GM12874 (cell line): ENCODE measurements at regions not wholly inside any gene's neighbourhood (a gene's known extent, or its start where the extent isn't known, plus 50 kb on each side); places are given as distances from the start of the nearest gene placed in this dataset.

Experiments used
- CTCF ChIP-seq: IDR thresholded peaks from 2 replicates; pipeline ENCODE4 v1.5.1; 2011; ENCODE audit warnings: low read depth, mild to moderate bottlenecking, control low read depth, low read length, moderate library complexity; ENCODE audit not compliant: insufficient read depth

- TF ChIP-seq CTCF = no peak
Observed at GRCh38 chr6:159627939-159628338, 65.1 kb downstream of the SOD2 start.

- TF ChIP-seq CTCF = no peak
Observed at GRCh38 chr6:159623156-159623555, 69.9 kb downstream of the SOD2 start.

DNA sequence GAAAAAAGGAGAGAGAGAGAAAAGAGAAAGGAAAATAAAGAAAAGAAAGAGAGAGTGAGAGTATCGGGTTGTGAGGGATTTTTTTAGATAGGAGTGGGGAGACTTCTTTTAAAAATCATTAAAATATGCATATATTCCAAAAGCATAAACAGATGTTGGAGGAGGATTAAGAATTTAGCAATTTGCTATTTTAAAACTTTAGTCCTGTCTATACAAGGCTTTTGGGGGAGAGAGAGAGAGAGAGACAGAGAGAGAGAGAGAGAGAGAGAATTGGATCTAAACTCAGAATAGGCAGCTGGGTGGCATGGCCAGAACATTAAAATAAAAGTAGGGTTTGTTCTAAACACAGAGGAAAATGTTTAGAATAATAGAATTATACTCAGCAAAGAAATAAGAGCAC is 72.1 kb downstream of the SOD2 start:
- no peak for TF ChIP-seq CTCF

DNA sequence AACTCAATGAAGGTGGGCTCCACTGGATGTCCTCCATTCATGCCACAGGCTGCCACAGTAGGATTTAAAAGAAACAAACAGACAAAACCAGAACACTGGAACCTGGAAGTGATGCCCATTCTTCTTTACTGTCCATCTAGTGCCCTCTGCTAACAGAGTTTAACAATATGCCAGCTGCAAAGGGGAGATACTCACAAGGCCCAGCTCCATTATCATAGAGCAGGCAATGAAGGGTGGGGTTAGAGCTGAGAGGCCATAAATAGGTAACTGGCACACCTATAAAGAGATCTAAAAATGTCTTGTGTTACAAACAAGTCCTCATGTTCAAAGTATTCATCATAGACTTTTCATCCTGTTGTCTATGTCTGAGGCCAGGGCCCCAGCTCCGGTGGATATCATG is 75.6 kb downstream of the SOD2 start:
- TF ChIP-seq CTCF = no peak

GRCh38 chr6:159616456-159616855 is 76.6 kb downstream of the SOD2 start:
- no peak for TF ChIP-seq CTCF

DNA sequence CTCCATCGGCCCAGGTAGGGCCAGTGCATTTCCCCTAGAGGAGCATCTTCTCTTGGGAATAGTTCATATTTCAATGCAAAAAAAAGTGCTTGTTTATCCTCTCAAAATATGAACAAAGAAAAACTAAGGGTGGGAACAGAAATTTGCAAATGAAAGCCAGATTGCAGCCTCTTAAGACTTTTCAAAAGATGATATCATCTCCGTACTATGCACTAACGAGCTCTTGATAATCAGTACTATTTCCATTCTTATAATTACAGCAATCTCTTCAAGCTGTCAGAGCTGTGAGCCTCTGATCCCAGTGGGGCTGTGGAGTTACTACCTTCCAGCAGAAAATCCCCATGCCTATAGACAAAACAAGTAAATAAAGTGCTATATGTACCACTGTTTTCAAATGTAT is 77.1 kb downstream of the SOD2 start:
- no peak for TF ChIP-seq CTCF

DNA sequence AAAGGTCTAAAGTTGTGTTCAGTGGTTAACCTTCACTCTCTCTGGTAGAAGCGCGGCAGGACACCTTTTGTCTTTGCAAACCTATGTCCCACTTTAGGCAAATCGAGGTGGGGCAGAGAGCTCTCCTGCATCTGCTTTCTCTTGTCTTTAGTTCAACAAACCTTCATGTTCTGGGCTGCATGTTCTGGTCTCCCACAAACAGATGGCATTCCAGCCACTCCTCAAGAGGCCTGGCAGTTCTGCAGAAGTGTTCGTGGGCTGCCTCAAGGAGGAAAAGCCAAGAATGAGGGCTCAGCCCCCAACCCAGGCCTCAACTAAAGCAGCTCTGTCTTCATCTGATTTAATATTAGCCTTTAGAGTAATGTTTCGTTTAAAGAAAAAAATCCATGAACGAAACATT is 82.2 kb downstream of the SOD2 start:
- TF ChIP-seq CTCF = no peak

DNA sequence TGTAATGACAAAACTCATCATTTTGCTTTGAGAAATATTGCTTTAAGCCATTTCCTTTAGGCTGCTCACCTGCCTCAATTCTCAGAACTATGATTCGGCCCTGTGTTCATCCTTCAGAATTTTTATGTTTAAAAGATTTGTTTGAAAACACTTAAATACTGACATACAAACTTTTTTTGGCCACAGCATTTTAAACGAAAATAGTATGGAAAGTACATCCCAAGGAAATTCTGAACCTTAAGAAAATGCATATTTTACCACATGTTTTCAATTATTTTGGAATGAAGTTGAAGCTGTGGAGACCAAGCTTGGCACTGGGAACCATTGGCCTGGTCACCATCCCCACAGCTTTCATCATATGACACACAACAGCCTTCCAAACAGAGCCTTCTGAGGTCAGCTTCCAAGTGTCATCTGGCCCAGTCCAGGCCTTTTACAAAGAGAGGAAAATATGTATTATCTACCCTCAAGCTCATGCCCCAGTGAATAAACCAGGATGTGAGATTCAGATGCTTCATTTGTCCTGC is 83.3 kb downstream of the SOD2 start:
- TF ChIP-seq CTCF = no peak
